ENCODE measurements at regions not wholly inside any gene's neighbourhood (a gene's known extent, or its start where the extent isn't known, plus 50 kb on each side); places are given as distances from the start of the nearest gene placed in this dataset.

DNA sequence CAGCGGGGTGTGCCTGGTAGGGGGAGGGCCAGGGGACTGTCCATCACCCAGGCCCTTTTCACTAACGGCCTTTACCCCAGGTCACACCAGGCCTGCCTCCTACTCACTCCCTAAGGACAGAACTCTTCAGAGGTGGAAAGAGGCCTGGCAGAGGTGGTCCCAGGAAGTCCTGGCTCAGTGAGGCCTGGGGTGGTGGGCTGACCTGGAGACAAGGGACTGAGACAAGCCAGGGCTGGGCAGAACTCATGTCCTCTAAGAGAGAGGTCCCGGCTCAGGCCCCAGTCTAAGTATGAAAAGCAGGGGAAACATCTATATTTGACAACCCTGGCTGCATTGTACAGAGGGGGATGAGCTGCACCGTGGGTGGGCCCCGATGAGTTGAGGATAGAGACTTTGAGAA lies 65.9 kb upstream of the TEX51 start (continued):
- TF ChIP-seq, protein P1, sequence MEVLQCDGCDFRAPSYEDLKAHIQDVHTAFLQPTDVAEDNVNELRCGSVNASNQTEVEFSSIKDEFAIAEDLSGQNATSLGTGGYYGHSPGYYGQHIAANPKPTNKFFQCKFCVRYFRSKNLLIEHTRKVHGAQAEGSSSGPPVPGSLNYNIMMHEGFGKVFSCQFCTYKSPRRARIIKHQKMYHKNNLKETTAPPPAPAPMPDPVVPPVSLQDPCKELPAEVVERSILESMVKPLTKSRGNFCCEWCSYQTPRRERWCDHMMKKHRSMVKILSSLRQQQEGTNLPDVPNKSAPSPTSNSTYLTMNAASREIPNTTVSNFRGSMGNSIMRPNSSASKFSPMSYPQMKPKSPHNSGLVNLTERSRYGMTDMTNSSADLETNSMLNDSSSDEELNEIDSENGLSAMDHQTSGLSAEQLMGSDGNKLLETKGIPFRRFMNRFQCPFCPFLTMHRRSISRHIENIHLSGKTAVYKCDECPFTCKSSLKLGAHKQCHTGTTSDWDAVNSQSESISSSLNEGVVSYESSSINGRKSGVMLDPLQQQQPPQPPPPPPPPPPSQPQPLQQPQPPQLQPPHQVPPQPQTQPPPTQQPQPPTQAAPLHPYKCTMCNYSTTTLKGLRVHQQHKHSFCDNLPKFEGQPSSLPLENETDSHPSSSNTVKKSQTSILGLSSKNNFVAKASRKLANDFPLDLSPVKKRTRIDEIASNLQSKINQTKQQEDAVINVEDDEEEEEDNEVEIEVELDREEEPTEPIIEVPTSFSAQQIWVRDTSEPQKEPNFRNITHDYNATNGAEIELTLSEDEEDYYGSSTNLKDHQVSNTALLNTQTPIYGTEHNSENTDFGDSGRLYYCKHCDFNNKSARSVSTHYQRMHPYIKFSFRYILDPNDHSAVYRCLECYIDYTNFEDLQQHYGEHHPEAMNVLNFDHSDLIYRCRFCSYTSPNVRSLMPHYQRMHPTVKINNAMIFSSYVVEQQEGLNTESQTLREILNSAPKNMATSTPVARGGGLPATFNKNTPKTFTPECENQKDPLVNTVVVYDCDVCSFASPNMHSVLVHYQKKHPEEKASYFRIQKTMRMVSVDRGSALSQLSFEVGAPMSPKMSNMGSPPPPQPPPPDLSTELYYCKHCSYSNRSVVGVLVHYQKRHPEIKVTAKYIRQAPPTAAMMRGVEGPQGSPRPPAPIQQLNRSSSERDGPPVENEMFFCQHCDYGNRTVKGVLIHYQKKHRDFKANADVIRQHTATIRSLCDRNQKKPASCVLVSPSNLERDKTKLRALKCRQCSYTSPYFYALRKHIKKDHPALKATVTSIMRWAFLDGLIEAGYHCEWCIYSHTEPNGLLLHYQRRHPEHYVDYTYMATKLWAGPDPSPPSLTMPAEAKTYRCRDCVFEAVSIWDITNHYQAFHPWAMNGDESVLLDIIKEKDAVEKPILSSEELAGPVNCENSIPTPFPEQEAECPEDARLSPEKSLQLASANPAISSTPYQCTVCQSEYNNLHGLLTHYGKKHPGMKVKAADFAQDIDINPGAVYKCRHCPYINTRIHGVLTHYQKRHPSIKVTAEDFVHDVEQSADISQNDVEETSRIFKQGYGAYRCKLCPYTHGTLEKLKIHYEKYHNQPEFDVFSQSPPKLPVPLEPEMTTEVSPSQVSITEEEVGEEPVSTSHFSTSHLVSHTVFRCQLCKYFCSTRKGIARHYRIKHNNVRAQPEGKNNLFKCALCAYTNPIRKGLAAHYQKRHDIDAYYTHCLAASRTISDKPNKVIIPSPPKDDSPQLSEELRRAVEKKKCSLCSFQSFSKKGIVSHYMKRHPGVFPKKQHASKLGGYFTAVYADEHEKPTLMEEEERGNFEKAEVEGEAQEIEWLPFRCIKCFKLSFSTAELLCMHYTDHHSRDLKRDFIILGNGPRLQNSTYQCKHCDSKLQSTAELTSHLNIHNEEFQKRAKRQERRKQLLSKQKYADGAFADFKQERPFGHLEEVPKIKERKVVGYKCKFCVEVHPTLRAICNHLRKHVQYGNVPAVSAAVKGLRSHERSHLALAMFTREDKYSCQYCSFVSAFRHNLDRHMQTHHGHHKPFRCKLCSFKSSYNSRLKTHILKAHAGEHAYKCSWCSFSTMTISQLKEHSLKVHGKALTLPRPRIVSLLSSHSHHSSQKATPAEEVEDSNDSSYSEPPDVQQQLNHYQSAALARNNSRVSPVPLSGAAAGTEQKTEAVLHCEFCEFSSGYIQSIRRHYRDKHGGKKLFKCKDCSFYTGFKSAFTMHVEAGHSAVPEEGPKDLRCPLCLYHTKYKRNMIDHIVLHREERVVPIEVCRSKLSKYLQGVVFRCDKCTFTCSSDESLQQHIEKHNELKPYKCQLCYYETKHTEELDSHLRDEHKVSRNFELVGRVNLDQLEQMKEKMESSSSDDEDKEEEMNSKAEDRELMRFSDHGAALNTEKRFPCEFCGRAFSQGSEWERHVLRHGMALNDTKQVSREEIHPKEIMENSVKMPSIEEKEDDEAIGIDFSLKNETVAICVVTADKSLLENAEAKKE (CRISPR knock-in tag; IDR thresholded peaks at IDR 0.05) = no peak
- no peak for TF ChIP-seq NANOG (IDR thresholded peaks at IDR 0.05; ENCODE audit: borderline replicate concordance)
- TF ChIP-seq STAT1 (IDR thresholded peaks at IDR 0.05; ENCODE audit: unreplicated experiment) = no peak
- no peak for TF ChIP-seq ZNF331 (CRISPR knock-in tag; IDR thresholded peaks at IDR 0.05; ENCODE audit: low read depth)

GRCh38 chr2:126834006-126834659 lies 64.6 kb upstream of the TEX51 start:
- Histone ChIP-seq H3K4me3 (no peak overlapping the region), H3F3A (replicated peaks; ENCODE audit: low read depth) (no peaks in the 10 kb centered on the region), H3K4me1 (ENCODE audit: insufficient read depth) (no peaks in the 10 kb centered on the region), H3K4me2 (no peak overlapping the region), H3K27ac (ENCODE audit: low read depth) (no peak overlapping the region), H3K79me2 (replicated peaks; ENCODE audit: insufficient read depth) (no peaks in the 10 kb centered on the region), H2AFZ (no peak overlapping the region), H4K20me1 (replicated peaks; ENCODE audit: insufficient read depth) (no peaks in the 10 kb centered on the region), H3K9me2 (ENCODE audit: insufficient read depth) (peaks cover 13% of the 10 kb centered on the region; the same call in 1 of the 2 replicates), H3K36me3 (ENCODE audit: insufficient read depth) (no peaks in the 10 kb centered on the region), H3K27me3 (ENCODE audit: insufficient read depth) (no peaks in the 10 kb centered on the region)
- Mint-ChIP-seq H3K27ac (no peak overlapping the region), H3K4me1 (peaks cover 6% of the 10 kb centered on the region), H3K9me3 (no peaks in the 10 kb centered on the region), H3K36me3 (ENCODE audit: low read depth) (no peaks in the 10 kb centered on the region), H3K4me3 (no peak overlapping the region), H3K27me3 (ENCODE audit: insufficient read depth, low read depth, poor library complexity) (no peaks in the 10 kb centered on the region)
- no peak for TF ChIP-seq EZH2phosphoT487 (IDR thresholded peaks at IDR 0.05; ENCODE audit: unreplicated experiment)
- DNase-seq (ENCODE audit: low spot score) = no peak
- ATAC-seq = no peak
